C4-2B (cell line): ENCODE measurements at regions not wholly inside any gene's neighbourhood (a gene's known extent, or its start where the extent isn't known, plus 50 kb on each side); places are given as distances from the start of the nearest gene placed in this dataset.

Experiments
- ZFX ChIP-seq: fragments of 450-650 bp; IDR thresholded peaks from 2 replicates; pipeline ENCODE4 v1.6.1; 2017
- TF ChIP-seq, protein P1 (sequence below): fragments of 450-650 bp; conservative IDR thresholded peaks from 2 replicates; pipeline ENCODE4 v1.5.1; 2017; ENCODE audit warnings: mild to moderate bottlenecking

DNA sequence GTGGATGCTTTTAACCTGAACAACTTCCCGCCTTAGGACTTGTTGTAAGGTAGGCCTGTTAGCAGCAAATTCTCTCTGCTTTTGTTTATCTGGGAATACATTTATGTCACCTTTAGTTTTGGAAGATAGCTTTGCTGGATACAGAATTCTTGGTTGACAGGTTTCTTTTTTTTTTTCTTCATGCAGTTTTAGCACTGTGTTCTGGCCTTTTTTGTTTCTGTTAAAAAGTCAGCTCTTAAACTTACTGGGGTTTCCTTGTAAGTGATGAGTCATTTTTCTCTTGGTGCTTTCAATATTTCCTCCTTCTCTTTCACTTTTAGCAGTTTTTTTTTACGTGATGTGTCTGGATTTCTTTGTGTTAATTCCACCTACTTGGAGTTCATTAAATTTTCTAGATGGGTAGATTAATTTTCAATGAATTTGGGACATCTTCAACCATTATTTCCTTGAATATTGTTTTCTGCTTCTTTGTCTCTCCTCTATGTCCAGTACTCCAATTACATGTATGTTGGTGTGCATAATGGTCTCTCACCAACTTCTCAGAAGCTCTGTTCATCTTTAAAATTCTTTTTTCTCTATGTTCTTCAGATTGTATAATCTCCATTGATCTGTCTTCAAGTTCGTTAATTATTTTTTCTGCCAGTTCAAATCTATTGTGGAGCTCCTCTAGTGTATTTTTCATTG, 188.2 kb upstream of the ZNF536 start:
- TF ChIP-seq, protein P1, sequence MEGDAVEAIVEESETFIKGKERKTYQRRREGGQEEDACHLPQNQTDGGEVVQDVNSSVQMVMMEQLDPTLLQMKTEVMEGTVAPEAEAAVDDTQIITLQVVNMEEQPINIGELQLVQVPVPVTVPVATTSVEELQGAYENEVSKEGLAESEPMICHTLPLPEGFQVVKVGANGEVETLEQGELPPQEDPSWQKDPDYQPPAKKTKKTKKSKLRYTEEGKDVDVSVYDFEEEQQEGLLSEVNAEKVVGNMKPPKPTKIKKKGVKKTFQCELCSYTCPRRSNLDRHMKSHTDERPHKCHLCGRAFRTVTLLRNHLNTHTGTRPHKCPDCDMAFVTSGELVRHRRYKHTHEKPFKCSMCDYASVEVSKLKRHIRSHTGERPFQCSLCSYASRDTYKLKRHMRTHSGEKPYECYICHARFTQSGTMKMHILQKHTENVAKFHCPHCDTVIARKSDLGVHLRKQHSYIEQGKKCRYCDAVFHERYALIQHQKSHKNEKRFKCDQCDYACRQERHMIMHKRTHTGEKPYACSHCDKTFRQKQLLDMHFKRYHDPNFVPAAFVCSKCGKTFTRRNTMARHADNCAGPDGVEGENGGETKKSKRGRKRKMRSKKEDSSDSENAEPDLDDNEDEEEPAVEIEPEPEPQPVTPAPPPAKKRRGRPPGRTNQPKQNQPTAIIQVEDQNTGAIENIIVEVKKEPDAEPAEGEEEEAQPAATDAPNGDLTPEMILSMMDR = no peak
- no peak for TF ChIP-seq ZFX
